Activated CD8-positive, alpha-beta T cell treated with anti-CD3 and anti-CD28 coated beads for 36 hours (primary cell): ENCODE measurements at regions not wholly inside any gene's neighbourhood (a gene's known extent, or its start where the extent isn't known, plus 50 kb on each side); places are given as distances from the start of the nearest gene placed in this dataset.

Experiments used
- ATAC-seq: fragments of 200-7000 bp; cut with Tn5 transposase; one replicate; pipeline ENCODE4 v1.10.0; 2021; ENCODE audit warnings: mild to moderate bottlenecking, moderate library complexity
- CTCF ChIA-PET: fragments of 350-600 bp; sonication (Branson Sonifier 250); formaldehyde crosslinking; loops from one replicate; lab custom pipeline; 2021; ENCODE audit warnings: antibody characterized with exemption; lab: Charles Lee
- POLR2A ChIA-PET: fragments of 350-600 bp; sonication (Branson Sonifier 250); formaldehyde crosslinking; loops from one replicate; lab custom pipeline; 2021; ENCODE audit warnings: antibody characterized with exemption; lab: Charles Lee
- DNase-seq: peaks from one replicate; pipeline ENCODE4 v3.0.0-alpha.2; 2020
- H3K27ac Mint-ChIP-seq: one replicate; pipeline ENCODE4 v1.8.0; 2021; ENCODE audit warnings: mild to moderate bottlenecking, mixed read lengths
- H3K27me3 Mint-ChIP-seq: one replicate; pipeline ENCODE4 v1.8.0; 2021; ENCODE audit warnings: mixed read lengths
- H3K36me3 Mint-ChIP-seq: one replicate; pipeline ENCODE4 v1.8.0; 2021; ENCODE audit warnings: low read depth, mixed read lengths
- H3K4me1 Mint-ChIP-seq: one replicate; pipeline ENCODE4 v1.8.0; 2021; ENCODE audit warnings: low read depth, mixed read lengths
- H3K4me3 Mint-ChIP-seq: one replicate; pipeline ENCODE4 v1.8.0; 2021; ENCODE audit warnings: mild to moderate bottlenecking, moderate library complexity, mixed read lengths
- H3K9me3 Mint-ChIP-seq: one replicate; pipeline ENCODE4 v1.8.0; 2021; ENCODE audit warnings: mixed read lengths
- intact Hi-C: fragments of 100-400 bp; cut with micrococcal nuclease; formaldehyde crosslinking; loops from one replicate; pipeline ENCODE4 v1.10.0; 2022
- TF ChIP-seq, protein P1 (sequence below): fragments of 200-600 bp; IDR thresholded peaks from one replicate; pipeline ENCODE4 v1.8.0; 2022; ENCODE audit warnings: antibody characterized with exemption, mild to moderate bottlenecking

GRCh38 chr4:4921077-4921476, 61.6 kb downstream of the MSX1 start:
- ChIA-PET POLR2A (interaction anchor here (0.7 kb wide), 1 partner anchor 8 kb away, joined by 3 read pairs; no protein-coding TSS in a partner anchor), CTCF (no interaction called here)
- Mint-ChIP-seq H3K4me1 (peaks cover 18% of the 10 kb centered on the region), H3K4me3 (no peak overlapping the region), H3K9me3 (peaks cover 3% of the 10 kb centered on the region), H3K36me3 (no peaks in the 10 kb centered on the region), H3K27ac (no peak overlapping the region), H3K27me3 (peaks cover 3% of the 10 kb centered on the region)
- ATAC-seq (no peak), DNase-seq (no peak)
- TF ChIP-seq, protein P1, sequence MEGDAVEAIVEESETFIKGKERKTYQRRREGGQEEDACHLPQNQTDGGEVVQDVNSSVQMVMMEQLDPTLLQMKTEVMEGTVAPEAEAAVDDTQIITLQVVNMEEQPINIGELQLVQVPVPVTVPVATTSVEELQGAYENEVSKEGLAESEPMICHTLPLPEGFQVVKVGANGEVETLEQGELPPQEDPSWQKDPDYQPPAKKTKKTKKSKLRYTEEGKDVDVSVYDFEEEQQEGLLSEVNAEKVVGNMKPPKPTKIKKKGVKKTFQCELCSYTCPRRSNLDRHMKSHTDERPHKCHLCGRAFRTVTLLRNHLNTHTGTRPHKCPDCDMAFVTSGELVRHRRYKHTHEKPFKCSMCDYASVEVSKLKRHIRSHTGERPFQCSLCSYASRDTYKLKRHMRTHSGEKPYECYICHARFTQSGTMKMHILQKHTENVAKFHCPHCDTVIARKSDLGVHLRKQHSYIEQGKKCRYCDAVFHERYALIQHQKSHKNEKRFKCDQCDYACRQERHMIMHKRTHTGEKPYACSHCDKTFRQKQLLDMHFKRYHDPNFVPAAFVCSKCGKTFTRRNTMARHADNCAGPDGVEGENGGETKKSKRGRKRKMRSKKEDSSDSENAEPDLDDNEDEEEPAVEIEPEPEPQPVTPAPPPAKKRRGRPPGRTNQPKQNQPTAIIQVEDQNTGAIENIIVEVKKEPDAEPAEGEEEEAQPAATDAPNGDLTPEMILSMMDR = no peak
- intact Hi-C loops = no loop called here

DNA sequence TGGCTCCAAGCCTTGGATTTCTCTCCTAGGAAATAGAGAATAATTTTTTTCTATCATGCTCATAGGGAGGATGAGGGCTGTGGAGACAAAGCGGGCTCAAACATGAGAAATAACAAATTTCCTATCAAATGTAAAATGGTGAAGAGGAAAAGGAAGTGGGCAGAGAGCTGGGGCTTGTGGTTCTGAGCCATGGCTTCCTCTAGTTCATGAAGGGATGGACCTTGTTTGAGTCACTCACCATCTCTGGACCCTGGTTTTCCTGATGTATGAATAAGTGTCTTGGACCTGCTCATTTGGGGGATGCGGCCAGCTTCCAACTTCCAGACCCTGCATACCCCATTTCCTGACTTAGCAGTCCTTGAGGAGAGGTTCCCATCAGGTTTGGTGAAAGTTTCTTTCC, 63.0 kb downstream of the MSX1 start:
- DNase-seq (peak; percentile 26), ATAC-seq (peak; percentile 27)
- TF ChIP-seq, protein P1 = no peak
- Mint-ChIP-seq H3K36me3 (no peaks in the 10 kb centered on the region), H3K4me1 (peaks cover 18% of the 10 kb centered on the region), H3K9me3 (peaks cover 6% of the 10 kb centered on the region), H3K4me3 (no peak overlapping the region), H3K27me3 (peaks cover 11% of the 10 kb centered on the region), H3K27ac (no peak overlapping the region)
- CTCF ChIA-PET = no interaction called here
- POLR2A ChIA-PET = no interaction called here
- intact Hi-C loops = no loop called here

DNA sequence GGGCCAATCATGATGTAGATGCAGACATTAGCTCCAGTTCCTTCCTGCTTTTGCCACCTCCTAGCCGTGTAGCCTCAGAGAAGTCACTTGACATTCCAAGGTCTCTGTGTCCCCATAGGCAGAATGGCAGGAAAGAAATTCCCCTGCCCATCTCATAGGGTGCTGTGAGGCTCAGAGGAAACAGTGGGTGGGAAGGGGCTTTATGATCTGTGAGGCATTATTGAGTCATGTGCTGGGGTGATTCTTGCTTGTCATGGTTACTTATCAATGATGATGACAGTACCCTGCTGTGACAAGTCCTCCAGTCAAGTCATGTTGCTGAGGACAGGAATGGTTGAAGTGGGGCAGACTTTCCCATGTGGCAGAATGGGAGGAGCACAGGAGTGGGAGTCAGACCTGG, 63.7 kb downstream of the MSX1 start:
- CTCF ChIA-PET = no interaction called here
- Mint-ChIP-seq H3K27me3 (peaks cover 12% of the 10 kb centered on the region), H3K36me3 (no peaks in the 10 kb centered on the region), H3K9me3 (peaks cover 6% of the 10 kb centered on the region), H3K4me1 (peaks cover 18% of the 10 kb centered on the region), H3K27ac (no peak overlapping the region), H3K4me3 (no peak overlapping the region)
- DNase-seq (peak; percentile 22), ATAC-seq (peak; percentile 66)
- TF ChIP-seq, protein P1 = no peak
- POLR2A ChIA-PET = no interaction called here
- intact Hi-C loops = no loop called here

DNA sequence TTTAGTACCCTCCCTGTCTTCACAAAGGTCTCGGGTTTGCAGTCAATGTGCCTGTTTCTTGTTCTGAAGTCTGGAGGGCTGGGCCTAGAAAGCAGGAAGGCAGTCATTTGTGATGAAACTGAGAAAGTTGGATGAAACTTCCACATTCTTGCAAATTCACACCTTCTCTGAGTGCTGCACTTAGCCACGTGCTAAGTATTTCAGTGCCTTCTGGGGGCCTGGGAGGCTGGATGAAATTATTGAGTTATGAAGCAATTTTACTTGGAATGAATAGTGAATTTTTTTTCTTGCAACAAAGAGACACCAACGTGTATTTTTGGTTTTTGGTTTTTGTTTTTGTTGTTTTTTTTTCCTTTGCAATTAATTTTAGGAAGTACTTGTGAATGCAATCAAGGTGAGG, 71.2 kb downstream of the MSX1 start:
- TF ChIP-seq, protein P1 = no peak
- ChIA-PET POLR2A (no interaction called here), CTCF (no interaction called here)
- intact Hi-C loops = no loop called here
- DNase-seq (no peak), ATAC-seq (no peak)
- Mint-ChIP-seq H3K4me1 (no peaks in the 10 kb centered on the region), H3K9me3 (peaks cover 3% of the 10 kb centered on the region), H3K27ac (no peak overlapping the region), H3K27me3 (peaks cover 9% of the 10 kb centered on the region), H3K4me3 (no peak overlapping the region), H3K36me3 (no peaks in the 10 kb centered on the region)

DNA sequence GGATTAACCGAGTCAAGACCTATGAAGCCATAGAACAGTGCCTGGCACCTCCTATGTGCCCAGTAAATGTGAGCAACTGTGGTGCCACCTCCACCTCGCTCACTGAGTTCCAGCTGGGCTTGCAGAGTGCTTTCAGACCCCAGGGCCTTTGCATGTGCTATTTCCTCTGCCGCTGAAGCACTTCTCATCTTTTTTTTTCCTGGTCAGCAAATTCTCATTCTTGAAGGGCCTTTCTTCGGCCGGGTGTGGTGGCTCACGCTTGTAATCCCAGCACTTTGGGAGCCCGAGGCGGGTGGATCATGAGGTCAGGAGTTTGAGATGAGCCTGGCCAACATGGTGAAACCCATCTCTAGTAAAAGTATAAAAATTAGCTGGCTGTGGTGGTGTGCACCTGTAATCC, 76.5 kb downstream of the MSX1 start:
- TF ChIP-seq, protein P1 = no peak
- ATAC-seq (no peak), DNase-seq (no peak)
- ChIA-PET POLR2A (no interaction called here), CTCF (no interaction called here)
- Mint-ChIP-seq H3K27me3 (peaks cover 2% of the 10 kb centered on the region), H3K4me1 (no peaks in the 10 kb centered on the region), H3K4me3 (no peak overlapping the region), H3K27ac (no peak overlapping the region), H3K36me3 (no peaks in the 10 kb centered on the region), H3K9me3 (no peaks in the 10 kb centered on the region)
- intact Hi-C loops = no loop called here
